ENCODE measurements at regions not wholly inside any gene's neighbourhood (a gene's known extent, or its start where the extent isn't known, plus 50 kb on each side); places are given as distances from the start of the nearest gene placed in this dataset.

DNA sequence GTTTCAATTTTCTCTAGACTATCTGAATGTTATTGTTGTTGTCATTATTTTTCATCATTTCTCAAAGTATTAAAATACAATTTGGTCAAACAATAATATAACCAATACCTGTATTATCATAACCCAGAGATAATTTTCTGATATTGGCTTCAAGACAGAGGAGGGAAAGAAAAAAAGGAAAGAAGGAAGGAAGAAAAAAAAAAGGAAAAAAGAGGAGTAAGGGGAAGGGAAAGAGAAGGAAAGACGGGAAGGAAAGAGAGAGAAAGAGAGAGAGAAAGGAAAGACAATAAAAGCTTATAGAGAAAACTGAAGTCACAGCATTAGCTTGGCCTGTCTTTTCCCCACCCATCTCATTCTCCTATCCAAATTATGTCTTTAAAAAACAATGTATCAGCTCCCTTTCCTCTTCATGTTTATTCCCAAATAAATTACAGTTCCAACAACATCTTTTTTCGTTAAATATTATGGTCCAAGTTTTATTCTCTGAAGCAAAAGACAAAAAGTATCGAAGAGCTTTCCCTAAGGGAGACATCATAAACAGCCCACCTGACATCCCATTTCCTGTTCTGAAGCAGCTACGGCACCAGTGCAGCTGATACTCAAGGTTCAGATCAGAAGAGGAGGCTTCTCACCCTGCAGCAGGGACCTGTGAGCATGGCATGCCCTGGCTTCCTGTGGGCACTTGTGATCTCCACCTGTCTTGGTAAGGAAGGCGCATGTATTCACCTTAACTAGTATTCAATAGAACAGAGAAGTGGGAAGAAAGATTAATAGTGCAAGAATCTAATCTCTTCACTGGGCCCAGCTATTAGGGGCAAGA, 308.3 kb downstream of the DAD1 start:
- Mint-ChIP-seq H3K4me3 (no peak overlapping the region), H3K27me3 (peaks cover 12% of the 10 kb centered on the region), H3K4me1 (peaks cover 33% of the 10 kb centered on the region), H3K27ac (peak overlapping the region; percentile 7), H3K9me3 (ENCODE audit: insufficient read depth) (no peaks in the 10 kb centered on the region)
- Histone ChIP-seq H3K79me2 (ENCODE audit: control insufficient read depth, insufficient read depth, low read length) (no peaks in the 10 kb centered on the region), H3K4me2 (replicated peaks; ENCODE audit: low read depth, low read length, poor library complexity, severe bottlenecking) (no peak overlapping the region), H2AFZ (ENCODE audit: insufficient read depth, low read depth, low read length, poor library complexity, severe bottlenecking) (no peak overlapping the region), H4K20me1 (ENCODE audit: control insufficient read depth, insufficient read depth, low read length, poor library complexity, severe bottlenecking) (no peaks in the 10 kb centered on the region), H3K27me3 (replicated peaks in 1 of 4; ENCODE audit: control extremely low read depth in 1 of 4, control insufficient read depth in 3 of 4, insufficient read depth in 4 of 4, low read length in 3 of 4) (peaks cover 0 to 7% (median 2%) of the 10 kb centered on the region in 4 experiments), H3K27ac (ENCODE audit: low read length in 2 of 2) (no peak overlapping the region), H3K9ac (ENCODE audit: low read length) (no peak overlapping the region), H3K9me3 (ENCODE audit: control extremely low read depth in 1 of 3, control insufficient read depth in 2 of 3, insufficient read depth in 1 of 3, low read length in 2 of 3) (no peaks in the 10 kb centered on the region), H3K4me3 (ENCODE audit: control extremely low read depth in 1 of 5, extremely low read depth in 1 of 5, insufficient read depth in 1 of 5, low read depth in 2 of 5, low read length in 4 of 5) (no peak overlapping the region), H3K36me3 (replicated peaks in 1 of 2; ENCODE audit: control extremely low read depth in 1 of 2, control insufficient read depth in 1 of 2, extremely low read depth in 1 of 2, insufficient read depth in 2 of 2, low read length in 1 of 2) (no peaks in the 10 kb centered on the region), H3K4me1 (ENCODE audit: control insufficient read depth in 2 of 2, insufficient read depth in 2 of 2, low read length in 2 of 2) (peaks cover 21 to 24% of the 10 kb centered on the region in 2 donors)
- ChIA-PET CTCF (interaction anchor here (1.2 to 1.9 kb wide), 4 partner anchors 14 to 39 kb away, joined by 3 to 5 read pairs (median 4); no protein-coding TSS in a partner anchor), POLR2A (no interaction called here)
- WGBS (ENCODE audit: insufficient coverage), result 45% methylated on average over 2 of the region's 5 CpGs
- DNase-seq (no peak), ATAC-seq (ENCODE audit: low read depth) (no peak)
- intact Hi-C loops (cut with micrococcal nuclease), result no loop called here
- TF ChIP-seq, protein P1, sequence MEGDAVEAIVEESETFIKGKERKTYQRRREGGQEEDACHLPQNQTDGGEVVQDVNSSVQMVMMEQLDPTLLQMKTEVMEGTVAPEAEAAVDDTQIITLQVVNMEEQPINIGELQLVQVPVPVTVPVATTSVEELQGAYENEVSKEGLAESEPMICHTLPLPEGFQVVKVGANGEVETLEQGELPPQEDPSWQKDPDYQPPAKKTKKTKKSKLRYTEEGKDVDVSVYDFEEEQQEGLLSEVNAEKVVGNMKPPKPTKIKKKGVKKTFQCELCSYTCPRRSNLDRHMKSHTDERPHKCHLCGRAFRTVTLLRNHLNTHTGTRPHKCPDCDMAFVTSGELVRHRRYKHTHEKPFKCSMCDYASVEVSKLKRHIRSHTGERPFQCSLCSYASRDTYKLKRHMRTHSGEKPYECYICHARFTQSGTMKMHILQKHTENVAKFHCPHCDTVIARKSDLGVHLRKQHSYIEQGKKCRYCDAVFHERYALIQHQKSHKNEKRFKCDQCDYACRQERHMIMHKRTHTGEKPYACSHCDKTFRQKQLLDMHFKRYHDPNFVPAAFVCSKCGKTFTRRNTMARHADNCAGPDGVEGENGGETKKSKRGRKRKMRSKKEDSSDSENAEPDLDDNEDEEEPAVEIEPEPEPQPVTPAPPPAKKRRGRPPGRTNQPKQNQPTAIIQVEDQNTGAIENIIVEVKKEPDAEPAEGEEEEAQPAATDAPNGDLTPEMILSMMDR (IDR thresholded peaks at IDR 0.05), result no peak
- no peak for TF ChIP-seq EZH2 (IDR thresholded peaks at IDR 0.05; ENCODE audit: borderline replicate concordance, insufficient read depth, low read depth, low read length, poor library complexity, severe bottlenecking)
